ENCODE measurements at regions not wholly inside any gene's neighbourhood (a gene's known extent, or its start where the extent isn't known, plus 50 kb on each side); places are given as distances from the start of the nearest gene placed in this dataset.

DNA sequence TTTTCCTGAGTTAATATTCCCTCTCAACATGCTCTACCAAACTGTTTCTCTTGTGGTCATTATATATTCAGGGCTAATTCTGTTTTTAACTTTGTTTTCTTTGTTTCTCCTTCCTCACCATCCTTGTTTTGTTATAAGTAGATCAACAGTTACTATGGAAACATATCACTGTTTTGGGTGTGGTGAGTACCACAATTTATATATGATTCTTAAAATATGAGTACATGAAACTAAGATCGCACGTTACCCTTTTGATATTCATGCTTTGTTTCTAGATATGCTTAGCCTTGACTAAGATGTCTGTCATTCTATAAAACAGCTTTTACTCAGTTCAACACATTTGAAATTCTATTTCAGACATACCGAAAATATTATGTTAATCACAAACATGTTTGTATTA is 232.3 kb upstream of the ITGA4 start:
- TF ChIP-seq EZH2 (IDR thresholded peaks at IDR 0.05; ENCODE audit: insufficient read depth, poor library complexity, severe bottlenecking): no peak
- TF ChIP-seq EZH2phosphoT487 (IDR thresholded peaks at IDR 0.05; ENCODE audit: insufficient read depth, low read depth): no peak

Data from GM23248 (cell line).